A549 (cell line): ENCODE measurements at regions not wholly inside any gene's neighbourhood (a gene's known extent, or its start where the extent isn't known, plus 50 kb on each side); places are given as distances from the start of the nearest gene placed in this dataset.

ENCODE experiments used
- CEBPB ChIP-seq, 2 experiments: fragments of >200 bp in 1 of 2; sonication (Bioruptor Twin) in 1 of 2; formaldehyde crosslinking in 1 of 2; IDR thresholded peaks; 2 replicates each; pipeline ENCODE4 v1.6.1; 2012 to 2016
- CTCF ChIP-seq: fragments of >200 bp; sonication (Bioruptor Twin); formaldehyde crosslinking; IDR thresholded peaks from 3 replicates; pipeline ENCODE4 v1.5.1; 2016
- JUN ChIP-seq, 2 experiments: fragments of >200 bp; sonication (Bioruptor Twin); formaldehyde crosslinking; IDR thresholded peaks; 2 replicates in 1 of 2; 3 replicates in 1 of 2; pipeline ENCODE4 v1.6.1; 2016 to 2017
- JUNB ChIP-seq: fragments of >200 bp; sonication (Bioruptor Twin); formaldehyde crosslinking; IDR thresholded peaks from 2 replicates; pipeline ENCODE4 v1.6.1; 2016
- KDM1A ChIP-seq: fragments of 200-600 bp; sonication (generic); IDR thresholded peaks from 2 replicates; pipeline ENCODE4 v1.6.1; 2016; ENCODE audit warnings: low read depth, mild to moderate bottlenecking
- NFE2L2 ChIP-seq: fragments of 150-350 bp; conservative IDR thresholded peaks from 2 replicates; pipeline ENCODE4 v1.6.1; 2014; ENCODE audit warnings: low read length
- POLR2A ChIP-seq: IDR thresholded peaks from 2 replicates; pipeline ENCODE4 v1.6.1; 2012; ENCODE audit warnings: mild to moderate bottlenecking, low read length
- TF ChIP-seq, protein P1 (sequence below): IDR thresholded peaks from 2 replicates; pipeline ENCODE4 v1.6.1; 2012; ENCODE audit warnings: low read depth, borderline replicate concordance

- TF ChIP-seq KDM1A = no peak
- no peak for TF ChIP-seq CTCF
- TF ChIP-seq NFE2L2 = no peak
- TF ChIP-seq JUN (IDR thresholded peaks at IDR 0.05) = no peak
- TF ChIP-seq CEBPB (IDR thresholded peaks at IDR 0.05) = no peak
- TF ChIP-seq, protein P1, sequence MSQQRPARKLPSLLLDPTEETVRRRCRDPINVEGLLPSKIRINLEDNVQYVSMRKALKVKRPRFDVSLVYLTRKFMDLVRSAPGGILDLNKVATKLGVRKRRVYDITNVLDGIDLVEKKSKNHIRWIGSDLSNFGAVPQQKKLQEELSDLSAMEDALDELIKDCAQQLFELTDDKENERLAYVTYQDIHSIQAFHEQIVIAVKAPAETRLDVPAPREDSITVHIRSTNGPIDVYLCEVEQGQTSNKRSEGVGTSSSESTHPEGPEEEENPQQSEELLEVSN = no peak
- no peak for TF ChIP-seq JUNB
- TF ChIP-seq POLR2A = no peak
Measured at GRCh38 chr3:106022913-106023312, 154.1 kb upstream of the CBLB start.
